Right ventricle myocardium inferior (tissue), 1 donor: ENCODE measurements at regions not wholly inside any gene's neighbourhood (a gene's known extent, or its start where the extent isn't known, plus 50 kb on each side); places are given as distances from the start of the nearest gene placed in this dataset.
"Not testable (repeated sequence)": the region's sequence is repeated elsewhere in the genome, so short reads cannot be mapped to it uniquely, and the experiment has no call there.

Experiments used
- ATAC-seq: fragments of 200-7000 bp; cut with Tn5 transposase; one replicate; pipeline ENCODE4 v1.9.1; 2020; ENCODE audit warnings: mild to moderate bottlenecking, moderate library complexity
- DNase-seq: peaks from one replicate; pipeline ENCODE4 v3.0.0; 2021; ENCODE audit errors: missing footprints
- intact Hi-C: fragments of 100-400 bp; cut with DNase I; formaldehyde crosslinking; loops from one replicate; pipeline ENCODE4 v1.11.0; 2022
- donor health status: DM: no; HTN: yes; CAD: no; lungs with severe emphysema.

DNA sequence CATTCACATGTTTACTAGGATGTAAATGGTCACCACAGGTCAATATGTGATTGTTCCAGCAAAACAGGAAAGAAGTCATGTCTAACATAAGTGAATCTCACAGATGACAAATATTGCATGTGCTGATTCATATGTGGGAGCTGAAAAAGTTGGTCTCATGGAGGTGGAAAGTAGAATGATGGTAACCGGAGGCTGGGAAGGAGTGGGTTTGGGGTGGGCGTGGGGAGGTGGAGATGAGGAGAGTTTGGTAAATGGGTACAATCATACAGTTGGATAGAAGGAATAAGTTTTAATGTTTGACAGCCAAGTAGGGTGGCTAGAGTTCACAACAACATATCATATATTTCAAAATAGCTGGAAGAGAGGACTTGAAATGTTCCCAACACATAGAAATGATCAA, 83.8 kb upstream of the RANBP3L start:
- ATAC-seq (no peak), DNase-seq (no peak)
- intact Hi-C loops: no loop called here

DNA sequence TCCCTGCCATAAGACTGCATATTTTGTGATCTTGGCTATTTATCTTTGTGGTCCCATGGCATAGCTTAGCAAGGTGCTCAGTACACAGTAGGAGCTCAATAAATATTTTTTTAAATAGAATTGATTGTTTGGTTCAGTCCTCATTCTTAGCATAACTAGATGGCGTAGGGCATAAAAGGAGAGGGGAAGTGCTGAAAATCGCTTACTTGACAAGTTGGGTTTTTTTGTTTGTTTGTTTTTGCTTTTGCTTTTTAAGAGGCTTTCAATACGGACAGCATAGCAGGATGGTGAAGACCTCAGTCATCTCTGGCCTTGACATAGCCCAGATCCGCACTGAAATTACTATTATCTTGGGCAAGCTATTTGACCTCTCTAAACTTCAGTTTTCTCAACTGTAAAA, 86.6 kb upstream of the RANBP3L start:
- DNase-seq (no peak), ATAC-seq (no peak)
- intact Hi-C loops: no loop called here

GRCh38 chr5:36389245-36389644, 87.5 kb upstream of the RANBP3L start:
- peak; percentile 83 for ATAC-seq
- intact Hi-C loops: no loop called here
- no peak for DNase-seq

GRCh38 chr5:36390640-36391039, 88.9 kb upstream of the RANBP3L start:
- ATAC-seq (no peak), DNase-seq (no peak)

DNA sequence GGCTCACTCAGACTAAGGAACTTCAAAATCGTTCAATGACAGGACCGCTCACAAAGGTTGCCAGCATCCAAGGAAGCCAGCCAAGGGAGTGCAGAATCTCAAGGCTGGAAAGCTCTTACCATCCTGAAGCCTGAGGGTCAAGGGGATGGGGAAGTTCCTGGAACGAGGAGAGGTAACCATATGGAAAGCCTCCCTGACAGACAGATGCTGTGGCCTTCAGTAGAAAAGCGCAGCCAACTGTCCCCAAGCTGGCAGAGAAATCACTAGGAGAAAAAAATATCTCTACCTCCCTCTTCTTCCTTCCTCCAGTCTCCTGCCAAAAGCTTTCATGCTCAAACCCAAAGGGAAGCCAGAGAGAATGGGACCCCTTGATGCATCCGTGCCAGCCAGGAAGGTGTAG, 90.5 kb upstream of the RANBP3L start:
- ATAC-seq: no peak
- intact Hi-C loops: no loop called here

More at GRCh38 chr5:36390640-36391039, 88.9 kb upstream of the RANBP3L start:
- intact Hi-C loops: no loop called here

GRCh38 chr5:36392818-36393217, 91.1 kb upstream of the RANBP3L start:
- intact Hi-C loops: no loop called here
- ATAC-seq (no peak), DNase-seq (no peak)

More for the DNA sequence above, 90.5 kb upstream of the RANBP3L start:
- no peak for DNase-seq

- no peak for DNase-seq
- no peak for ATAC-seq
- intact Hi-C loops: no loop called here
Measured at GRCh38 chr5:36393656-36394428, 92.1 kb upstream of the RANBP3L start.

DNA sequence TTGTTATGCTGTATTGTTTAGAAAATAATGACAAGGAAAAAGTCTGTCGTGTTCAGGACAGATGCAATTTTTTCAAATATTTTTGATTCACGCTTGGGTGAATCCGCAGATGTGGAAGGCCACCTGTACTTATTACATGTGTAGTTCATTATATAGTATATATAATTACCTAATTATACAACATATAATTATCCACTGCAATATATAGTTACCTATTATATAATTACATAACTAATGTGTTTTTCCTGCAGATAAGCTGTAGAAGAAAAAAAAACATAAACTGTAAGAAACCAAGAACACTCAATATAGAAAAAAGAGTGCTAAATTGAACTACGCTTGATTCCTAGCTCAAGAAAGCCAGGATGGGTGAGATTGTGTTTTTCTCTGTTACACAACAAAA, 93.6 kb upstream of the RANBP3L start:
- intact Hi-C loops: no loop called here
- DNase-seq: no peak
- ATAC-seq: no peak

DNA sequence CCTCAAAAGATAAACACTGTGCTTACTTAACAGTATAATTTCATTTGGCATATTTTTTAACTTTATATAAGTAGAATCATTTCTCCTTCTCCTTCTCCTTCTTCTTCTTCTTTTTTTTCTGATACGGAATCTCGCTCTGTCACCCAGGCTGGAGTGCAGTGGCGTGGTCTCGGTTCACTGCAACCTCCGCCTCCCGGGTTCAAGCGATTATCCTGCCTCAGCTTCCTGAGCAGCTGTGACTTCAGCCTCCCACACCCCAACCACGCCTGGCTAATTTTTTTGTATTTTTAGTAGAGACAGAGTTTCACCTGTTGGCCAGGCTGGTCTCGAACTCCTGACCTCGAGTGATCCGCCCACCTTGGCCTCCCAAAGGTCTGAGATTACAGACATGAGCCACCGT, 94.2 kb upstream of the RANBP3L start:
- intact Hi-C loops, DNase-seq, ATAC-seq: not testable (repeated sequence)

GRCh38 chr5:36396640-36397039, 94.9 kb upstream of the RANBP3L start:
- intact Hi-C loops: no loop called here
- DNase-seq (no peak), ATAC-seq (no peak)

DNA sequence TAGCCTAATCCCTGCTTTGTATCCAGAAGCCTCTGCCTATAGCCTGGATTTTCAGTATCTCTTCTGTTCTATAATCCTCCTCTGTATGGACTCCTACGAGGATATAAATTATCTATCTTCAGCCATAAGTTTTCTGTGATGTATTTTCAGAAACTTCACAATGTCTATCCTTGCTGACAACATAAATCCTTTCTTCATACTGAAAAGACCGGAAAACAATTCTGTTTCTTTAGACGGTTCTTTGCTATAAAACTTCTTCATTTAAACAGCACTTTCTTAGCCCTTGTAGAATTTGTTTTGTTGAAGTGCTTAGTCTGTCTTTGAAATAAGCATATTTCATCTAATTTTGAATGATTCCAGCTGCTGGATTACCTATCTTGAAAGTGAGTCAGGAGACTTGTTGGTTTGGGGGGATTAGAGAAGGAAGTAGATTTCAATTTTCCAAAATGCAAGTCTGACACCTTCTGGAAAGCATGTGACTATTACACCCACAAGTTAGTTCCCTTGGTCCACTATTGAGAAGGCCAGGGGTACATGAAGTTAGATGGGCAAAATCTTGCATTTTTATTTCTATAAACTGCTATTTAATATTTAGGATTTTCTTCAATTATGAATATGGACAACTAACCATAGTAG, 96.3 kb upstream of the RANBP3L start:
- intact Hi-C loops: loop anchor here (2.0 kb wide), 1 partner anchor 133 kb away; no protein-coding TSS in a partner anchor
- DNase-seq (no peak), ATAC-seq (peak; percentile 62)

- DNase-seq (no peak), ATAC-seq (no peak)
- intact Hi-C loops: no loop called here
Measured at GRCh38 chr5:36402512-36402906, 100.8 kb upstream of the RANBP3L start.

DNA sequence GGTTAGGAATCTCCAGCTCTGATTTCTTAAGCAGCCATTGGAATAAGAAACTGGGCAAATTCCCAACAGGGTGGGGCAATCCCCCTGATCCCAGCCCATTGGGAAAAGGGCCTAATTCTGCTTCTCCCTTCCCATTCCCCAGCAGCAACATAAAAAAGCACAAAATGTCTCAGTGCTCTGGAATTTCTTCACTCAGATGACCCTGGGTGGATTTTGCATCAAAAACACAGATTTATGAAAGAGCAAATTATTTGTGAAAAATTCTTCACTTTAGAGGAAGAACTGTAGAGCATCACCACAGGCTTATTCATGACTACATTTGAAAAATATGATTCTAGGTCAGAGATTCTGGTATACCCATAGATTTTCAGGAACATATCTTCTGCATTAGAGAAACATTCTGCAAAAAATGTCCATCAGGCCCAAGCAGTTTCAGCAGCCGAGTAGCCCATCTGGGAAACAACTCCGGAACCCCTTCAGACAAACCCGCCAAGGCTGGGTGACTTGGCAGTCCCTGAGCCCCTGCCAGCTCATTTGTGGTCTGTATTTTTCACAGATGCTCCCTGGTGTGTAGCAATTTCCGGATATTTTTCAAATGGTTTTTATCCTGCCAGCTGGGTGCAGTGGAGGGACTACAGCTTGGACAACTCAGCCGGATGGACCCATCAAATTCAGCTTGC, 102.1 kb upstream of the RANBP3L start:
- intact Hi-C loops: no loop called here
- DNase-seq: no peak

DNA sequence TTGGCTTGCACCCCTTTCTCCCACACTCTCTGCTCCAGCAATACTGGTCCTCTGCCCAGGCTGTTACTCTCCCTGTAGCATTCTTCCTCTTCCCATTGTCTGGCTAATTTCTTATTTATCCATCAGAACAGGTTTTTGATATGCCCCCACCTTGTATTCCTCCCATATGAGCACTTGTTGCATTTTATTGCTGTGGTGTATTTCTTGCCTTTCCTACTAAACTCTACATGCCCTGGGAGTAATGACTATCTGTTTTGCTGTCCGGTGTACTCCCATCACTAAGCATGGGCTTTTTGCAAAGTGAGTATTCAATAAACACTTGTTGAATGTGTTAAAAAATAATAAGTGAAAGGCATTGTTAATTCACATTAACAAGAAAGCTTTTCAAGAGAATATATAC, 104.3 kb upstream of the RANBP3L start:
- intact Hi-C loops: no loop called here
- no peak for ATAC-seq
- DNase-seq: no peak

More for the DNA sequence above, 102.1 kb upstream of the RANBP3L start:
- peak; percentile 78 for ATAC-seq

GRCh38 chr5:36407396-36407795, 105.7 kb upstream of the RANBP3L start:
- ATAC-seq (no peak), DNase-seq (no peak)
- intact Hi-C loops: no loop called here

GRCh38 chr5:36409711-36410110, 108.0 kb upstream of the RANBP3L start:
- DNase-seq, intact Hi-C loops, ATAC-seq: not testable (repeated sequence)

DNA sequence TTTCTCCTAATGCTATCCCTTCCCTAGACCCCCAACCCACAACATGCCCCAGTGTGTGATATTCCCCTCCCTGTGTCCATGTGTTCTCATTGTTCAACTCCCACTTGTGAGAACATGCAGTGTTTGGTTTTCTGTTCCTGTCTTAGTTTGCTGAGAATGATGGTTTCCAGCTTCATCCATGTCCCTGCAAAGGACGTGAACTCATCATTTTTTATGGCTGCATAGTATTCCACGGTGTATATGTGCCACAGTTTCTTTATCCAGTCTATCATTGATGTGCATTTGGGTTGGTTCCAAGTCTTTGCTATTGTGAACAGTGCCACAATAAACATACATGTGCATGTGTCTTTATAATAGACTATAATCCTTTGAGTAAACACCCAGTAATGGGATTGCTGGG, 109.0 kb upstream of the RANBP3L start:
- intact Hi-C loops, ATAC-seq: not testable (repeated sequence)

DNA sequence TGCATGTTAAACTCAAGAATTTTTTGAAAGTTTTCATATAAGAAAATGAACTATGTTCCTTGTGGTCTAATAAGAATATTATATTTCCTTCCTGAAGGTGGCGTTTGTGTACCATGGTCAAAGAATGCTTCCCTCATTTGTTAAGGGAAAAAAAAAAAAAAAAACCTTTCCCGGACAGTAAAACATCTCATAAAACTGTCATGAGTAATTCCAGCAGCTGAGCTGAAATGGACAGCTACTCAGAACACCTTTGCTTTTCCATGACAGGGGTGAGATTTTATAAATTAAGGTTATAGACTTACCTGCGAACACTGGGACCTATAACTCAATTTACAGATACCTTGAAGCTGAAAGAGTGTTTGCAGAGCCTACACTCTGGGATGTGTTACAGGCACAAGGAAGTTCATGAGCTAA, 113.2 kb upstream of the RANBP3L start:
- intact Hi-C loops: loop anchor here (1.0 to 5.0 kb wide), 3 partner anchors 92 to 278 kb away; partner anchors contain the start of gene SLC1A3
- DNase-seq (no peak), ATAC-seq (peak; percentile 57)

More for the DNA sequence above, 109.0 kb upstream of the RANBP3L start:
- not testable (repeated sequence) for DNase-seq

- no peak for DNase-seq
- ATAC-seq: no peak
- intact Hi-C loops: loop anchor here (5.0 kb wide), 1 partner anchor 191 kb away; the partner anchor contains the start of gene SLC1A3
Measured at GRCh38 chr5:36416605-36417004, 114.9 kb upstream of the RANBP3L start.
